Epidermal melanocyte (primary cell): ENCODE measurements at regions not wholly inside any gene's neighbourhood (a gene's known extent, or its start where the extent isn't known, plus 50 kb on each side); places are given as distances from the start of the nearest gene placed in this dataset.
"Not testable (repeated sequence)": the region's sequence is repeated elsewhere in the genome, so short reads cannot be mapped to it uniquely, and the experiment has no call there.

ENCODE experiments used
- DNase-seq: peaks from one replicate; pipeline ENCODE4 v3.0.0; 2011; ENCODE audit warnings: low spot score; ENCODE audit not compliant: insufficient read length

- DNase-seq = no peak
Observed at GRCh38 chr7:54897891-54898290, 120.9 kb upstream of the EGFR start.

GRCh38 chr7:54898659-54899340 lies 120.0 kb upstream of the EGFR start:
- no peak for DNase-seq

GRCh38 chr7:54901840-54902239 lies 117.0 kb upstream of the EGFR start:
- DNase-seq = no peak

DNA sequence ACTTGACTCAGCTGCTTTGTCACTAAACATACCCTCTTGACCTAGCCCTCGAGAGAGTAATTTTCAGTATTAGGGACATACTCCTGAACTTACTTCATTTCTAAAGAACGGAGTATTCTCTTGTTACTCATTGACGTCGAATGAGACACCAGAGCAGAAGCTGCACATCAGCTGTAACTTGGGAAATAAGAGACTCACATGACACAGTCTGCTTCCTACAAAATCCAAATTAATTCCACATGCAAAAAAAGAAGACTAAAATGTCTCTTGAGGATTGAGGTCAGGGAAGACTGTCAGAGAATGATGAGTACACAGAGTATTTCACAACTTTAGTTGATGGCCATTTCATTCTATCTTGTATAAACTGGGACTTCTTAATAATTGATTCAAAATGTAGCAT lies 114.7 kb upstream of the EGFR start:
- DNase-seq = peak; percentile 33

DNA sequence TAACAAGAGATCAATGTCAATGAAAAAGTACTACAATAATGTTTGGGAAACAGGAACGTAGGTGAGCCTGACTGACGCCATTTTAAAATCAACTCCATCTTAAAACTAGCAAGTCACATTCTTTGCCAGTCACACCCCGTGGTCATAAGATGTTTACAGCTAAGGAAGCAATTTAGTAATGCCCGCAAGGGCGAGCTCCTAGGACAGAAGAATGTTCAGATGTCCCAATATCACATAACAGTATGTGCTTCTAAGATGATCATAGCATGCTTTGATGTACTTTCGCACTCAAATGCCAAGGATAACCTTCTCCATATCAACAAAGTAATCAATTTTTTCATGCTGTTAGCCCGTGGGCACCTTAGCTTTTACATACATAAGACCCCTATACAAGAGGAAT lies 113.8 kb upstream of the EGFR start:
- no peak for DNase-seq

- DNase-seq = no peak
Observed at GRCh38 chr7:54906963-54907362, 111.9 kb upstream of the EGFR start.

DNA sequence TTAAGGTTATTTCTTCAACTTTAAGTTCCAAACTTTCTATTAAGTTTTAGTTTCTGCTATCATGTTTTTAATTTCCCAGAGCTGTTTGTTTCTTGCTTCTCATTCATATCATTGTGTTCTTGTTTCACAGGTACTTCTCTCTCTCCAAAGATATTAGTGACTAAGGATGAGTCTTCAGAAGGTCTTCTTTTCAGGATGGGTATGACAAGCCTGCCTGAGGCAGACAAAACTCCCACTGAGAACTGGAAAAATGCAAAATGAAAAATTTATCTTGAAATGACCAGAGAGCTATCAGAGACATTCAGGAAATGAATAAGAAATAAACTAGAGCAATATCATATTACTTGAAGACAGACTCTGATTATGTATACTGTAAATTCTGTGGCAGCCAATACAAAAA lies 110.8 kb upstream of the EGFR start:
- DNase-seq = no peak

DNA sequence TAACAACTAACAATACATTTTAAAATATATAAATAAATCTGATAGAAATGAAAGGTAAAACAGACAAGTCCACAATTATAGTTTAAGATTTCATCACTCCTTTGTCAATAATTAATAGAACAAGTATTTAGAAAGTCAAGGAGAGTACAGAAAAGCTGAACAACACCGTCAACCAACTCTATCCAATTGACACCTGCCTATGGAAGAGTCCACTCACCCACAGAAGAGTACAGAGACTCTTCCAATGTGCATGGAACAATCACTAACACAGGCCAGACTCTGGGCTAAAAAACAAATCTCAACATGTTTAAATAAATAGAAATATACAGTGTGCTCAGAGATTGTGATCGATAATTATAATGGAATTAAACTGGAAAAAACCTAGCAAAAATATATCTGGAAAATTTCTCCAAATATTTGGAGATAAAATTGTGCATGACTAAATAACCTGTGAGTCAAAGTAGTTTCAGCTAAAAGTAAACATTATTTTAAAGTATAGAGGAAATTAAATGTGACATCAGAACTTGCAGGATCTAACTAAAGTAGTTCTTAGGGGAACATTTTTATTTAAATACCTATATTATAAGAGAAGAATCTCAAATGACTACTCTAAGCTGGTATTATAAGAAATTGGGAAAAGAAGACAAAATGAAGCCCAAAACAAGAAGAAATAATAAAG lies 109.9 kb upstream of the EGFR start:
- no peak for DNase-seq

DNA sequence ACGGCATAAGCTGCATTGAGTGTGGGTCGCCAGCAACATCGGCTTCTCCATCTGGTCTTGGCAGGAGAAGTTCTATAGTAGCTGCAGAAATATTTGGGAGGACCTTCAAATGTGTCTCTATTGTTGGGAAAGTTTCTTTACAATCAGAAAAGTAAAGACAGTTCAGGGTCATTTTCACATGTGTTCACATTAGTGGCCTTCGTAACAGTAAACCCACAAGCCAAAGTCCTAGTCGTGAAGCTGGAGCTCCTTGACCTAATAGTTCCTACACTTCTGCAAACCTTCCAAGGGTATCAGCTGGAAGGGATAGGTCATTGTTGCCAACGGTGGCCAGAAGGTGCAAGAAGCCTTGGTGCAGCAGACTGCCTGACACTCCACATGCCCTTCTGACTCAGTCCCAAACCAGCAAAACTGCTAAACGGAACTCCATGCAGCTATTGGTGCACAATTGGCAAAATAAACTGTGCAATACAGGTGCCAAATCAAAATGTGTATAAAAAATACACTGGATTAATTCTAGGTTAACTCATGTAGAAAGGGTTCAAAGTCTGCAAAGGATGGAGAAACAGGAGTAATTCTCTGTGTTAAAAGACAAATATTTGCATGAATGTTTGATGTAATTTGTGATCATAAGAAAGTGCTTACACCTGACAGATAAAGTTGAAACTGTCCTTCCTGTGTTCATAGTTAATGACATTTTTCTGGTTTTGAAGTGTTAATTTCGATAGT lies 102.8 kb upstream of the EGFR start:
- DNase-seq = no peak

- no peak for DNase-seq
Observed at GRCh38 chr7:54917613-54918391, 101.0 kb upstream of the EGFR start.

- no peak for DNase-seq
Observed at GRCh38 chr7:54921116-54921515, 97.7 kb upstream of the EGFR start.

DNA sequence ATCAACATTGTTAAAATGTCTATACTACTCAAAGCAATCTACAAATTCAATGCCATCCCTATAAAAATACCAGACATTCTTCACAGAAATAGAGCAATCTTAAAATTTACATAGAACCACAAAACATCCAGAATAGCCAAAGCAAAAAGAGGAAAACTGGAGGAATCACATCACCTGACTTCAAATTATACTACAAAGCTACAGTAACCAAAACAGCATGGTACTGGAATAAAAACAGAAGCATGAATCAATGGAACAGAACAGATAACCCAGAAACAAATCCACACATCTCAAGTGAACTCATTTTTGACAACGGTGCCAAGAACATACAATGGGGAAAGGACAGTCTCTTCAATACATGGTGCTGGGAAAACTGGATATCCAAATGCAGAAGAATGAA lies 87.3 kb upstream of the EGFR start:
- no peak for DNase-seq

DNA sequence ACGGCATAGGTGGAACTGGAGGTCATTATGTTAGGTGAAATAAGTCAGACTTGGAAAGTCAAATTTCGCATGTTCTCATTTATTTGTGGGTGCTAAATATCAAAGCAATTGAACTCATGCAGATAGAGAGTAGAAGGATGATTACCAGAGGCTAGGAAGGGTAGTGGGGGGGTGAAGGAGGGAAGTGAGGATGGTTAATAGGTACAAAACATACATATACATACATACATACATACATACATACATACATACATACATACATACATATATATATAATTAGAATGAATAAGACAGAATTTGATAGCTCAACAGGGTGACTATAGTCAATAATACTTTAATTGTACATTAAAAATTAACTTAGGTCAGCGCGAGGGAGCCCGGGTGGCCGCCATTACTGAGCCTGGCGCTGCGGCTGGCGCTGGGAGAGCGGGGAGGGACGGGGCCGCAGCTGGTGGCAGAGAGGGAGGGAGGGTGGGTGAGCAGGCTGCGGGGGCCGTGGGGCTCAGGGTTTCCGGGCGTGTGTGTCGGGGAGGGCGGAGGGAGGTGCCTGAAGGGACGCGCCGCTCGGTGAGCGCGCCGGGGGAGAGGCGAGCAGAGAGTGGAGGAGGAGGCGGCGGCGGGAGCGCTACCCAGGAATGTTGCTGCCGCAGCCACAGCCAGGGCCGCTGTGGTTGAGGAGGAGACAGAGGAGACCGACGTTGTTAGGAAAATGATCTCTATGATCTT lies 85.8 kb upstream of the EGFR start:
- peak; percentile 30 for DNase-seq

DNA sequence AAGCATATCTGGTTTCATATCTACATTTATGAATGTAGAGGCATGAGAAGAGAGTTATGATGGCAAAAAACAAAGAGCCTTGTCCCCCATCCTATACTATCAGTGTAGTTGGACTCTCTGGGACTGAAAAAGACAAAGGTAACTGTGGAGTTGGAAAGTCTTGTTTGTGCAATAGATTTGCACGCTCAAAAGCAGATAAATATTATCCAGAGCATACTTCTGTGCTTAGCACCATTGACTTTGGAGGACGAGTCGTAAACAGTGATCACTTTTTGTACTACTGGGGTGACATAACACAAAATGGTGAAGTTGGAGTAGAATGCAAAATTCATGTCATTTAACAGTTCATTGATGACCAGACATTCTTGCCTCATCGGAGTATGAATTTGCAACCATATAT lies 85.2 kb upstream of the EGFR start:
- no peak for DNase-seq

DNA sequence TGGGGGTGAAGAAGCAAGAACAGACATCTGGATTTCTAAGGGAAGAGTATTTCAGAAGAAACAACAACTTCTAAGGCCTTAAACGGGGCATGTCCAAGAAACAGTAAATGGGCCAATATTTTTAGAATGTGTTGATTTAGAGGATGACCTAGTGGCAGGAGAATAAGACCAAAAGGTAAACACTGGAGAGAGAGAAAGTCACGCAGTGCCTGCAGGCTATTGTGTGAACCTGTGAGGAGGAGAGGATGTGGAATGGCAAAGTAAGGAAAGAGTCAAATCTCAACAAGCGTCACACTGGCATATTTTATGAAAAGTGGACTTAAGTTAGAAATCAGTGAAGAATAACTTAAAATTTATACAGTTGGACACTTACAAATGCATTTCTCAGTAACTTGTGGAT lies 78.1 kb upstream of the EGFR start:
- no peak for DNase-seq

- no peak for DNase-seq
Observed at GRCh38 chr7:54944179-54944578, 74.6 kb upstream of the EGFR start.

DNA sequence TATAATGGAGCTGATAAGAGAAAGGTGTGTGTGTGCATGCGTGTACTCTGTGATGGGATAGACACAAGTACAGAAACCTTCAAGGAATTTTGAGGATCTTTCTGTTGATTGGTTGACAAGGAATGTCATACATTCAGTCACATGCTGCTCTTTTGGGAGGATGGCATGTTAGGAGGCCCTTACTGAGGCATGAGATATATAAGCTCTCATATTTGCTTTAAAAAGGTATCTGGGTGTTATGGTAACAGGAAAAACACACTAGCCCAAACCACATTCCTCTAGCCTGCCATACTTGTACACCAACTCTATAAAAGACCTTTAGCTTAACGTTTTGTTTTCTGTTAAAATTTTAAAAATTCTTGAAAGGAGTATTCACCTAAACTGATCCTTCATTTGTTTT lies 72.5 kb upstream of the EGFR start:
- no peak for DNase-seq

DNA sequence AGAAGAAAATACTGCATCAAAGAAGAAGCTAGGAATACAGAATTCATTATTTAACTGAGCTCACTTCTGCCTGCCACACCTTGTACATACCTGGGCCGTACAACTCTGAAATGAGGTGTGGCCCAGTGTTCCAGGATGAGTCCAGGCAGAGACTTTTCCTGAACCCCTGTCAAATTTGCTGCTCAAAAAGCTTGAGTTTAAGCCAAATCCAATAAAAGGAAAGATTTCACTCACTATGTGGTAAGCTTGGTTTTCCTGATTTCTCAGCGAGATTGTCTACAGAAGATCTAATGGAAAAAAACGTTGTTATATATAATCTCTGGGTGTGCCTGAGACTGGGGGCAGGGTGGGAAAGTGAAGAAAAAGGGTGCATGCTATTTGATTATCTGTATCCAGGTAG lies 72.1 kb upstream of the EGFR start:
- DNase-seq = no peak

DNA sequence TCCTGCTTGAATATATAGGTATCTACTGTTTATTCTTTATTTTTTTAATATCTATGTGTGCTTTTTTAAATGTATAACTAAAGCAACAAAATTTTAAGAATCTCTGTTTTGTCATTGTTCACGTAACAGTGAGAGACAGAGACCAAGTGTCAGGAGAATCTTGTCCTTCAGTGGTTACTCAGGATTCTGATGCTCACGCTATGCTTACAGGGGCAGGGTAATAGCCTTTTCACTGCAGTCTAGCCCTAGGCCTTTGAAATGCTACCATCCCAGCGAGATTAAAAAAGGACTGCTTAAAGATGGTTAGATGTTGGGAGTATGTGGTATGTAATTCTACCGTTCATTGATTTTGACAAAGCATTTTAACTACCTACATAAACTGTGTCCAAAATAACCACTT lies 71.6 kb upstream of the EGFR start:
- no peak for DNase-seq

- not testable (repeated sequence) for DNase-seq
Observed at GRCh38 chr7:54949514-54949913, 69.3 kb upstream of the EGFR start.

DNA sequence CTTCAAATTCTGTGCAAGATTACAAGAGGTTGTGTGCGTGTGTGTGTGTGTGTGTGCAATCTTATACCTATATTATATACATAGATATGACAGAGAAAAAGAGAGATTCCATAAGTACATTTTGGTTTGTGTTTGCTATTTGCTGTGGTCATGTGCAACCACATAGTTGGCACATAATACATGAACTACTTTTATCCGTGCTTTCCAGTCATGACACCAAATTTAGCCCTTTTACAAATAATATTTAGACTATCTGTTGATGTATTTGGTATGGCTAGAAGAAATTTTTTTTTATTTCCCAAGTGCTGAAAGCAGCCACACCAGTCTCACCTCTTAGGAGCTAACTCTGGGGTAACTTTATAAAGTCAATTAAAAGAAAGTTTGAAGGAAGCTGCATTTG lies 63.5 kb upstream of the EGFR start:
- DNase-seq = no peak
